A673 (cell line): ENCODE measurements at regions not wholly inside any gene's neighbourhood (a gene's known extent, or its start where the extent isn't known, plus 50 kb on each side); places are given as distances from the start of the nearest gene placed in this dataset.

Source experiments
- BruUV-seq: library from RNA; stranded (reverse); fragments of 400-500 nt; replicated peaks from 2 replicates; lab custom pipeline; 2021; lab: Mats Ljungman, UMichigan
- CTCF ChIA-PET: fragments of 300-600 bp; sonication (Branson Sonifier 250); formaldehyde crosslinking; loops from one replicate; lab custom pipeline; 2022; ENCODE audit warnings: antibody characterized with exemption; lab: Charles Lee
- POLR2A ChIA-PET: fragments of 300-600 bp; sonication (Branson Sonifier 250); formaldehyde crosslinking; loops from one replicate; lab custom pipeline; 2022; ENCODE audit warnings: antibody characterized with exemption; ENCODE audit not compliant: low non-redundant PET; lab: Charles Lee
- DNase-seq: peaks from one replicate; pipeline ENCODE4 v3.0.0-alpha.2; 2015; ENCODE audit warnings: low spot score
- H3K27ac ChIP-seq: fragments of 200-600 bp; sonication (generic); 2 replicates; pipeline ENCODE4 v1.5.1; 2016; ENCODE audit warnings: mixed run types, low read depth, mild to moderate bottlenecking, mixed read lengths, antibody characterized with exemption, low read length; ENCODE audit not compliant: poor library complexity, severe bottlenecking
- H3K27me3 ChIP-seq: fragments of 200-600 bp; sonication (generic); replicated peaks from 2 replicates; pipeline ENCODE4 v1.6.1; 2017; ENCODE audit warnings: mixed run types, low read depth, mild to moderate bottlenecking, mixed read lengths, antibody characterized with exemption, low read length; ENCODE audit not compliant: insufficient read depth, poor library complexity
- H3K36me3 ChIP-seq: fragments of 200-600 bp; sonication (generic); 2 replicates; pipeline ENCODE4 v1.6.1; 2016; ENCODE audit warnings: mixed run types, mild to moderate bottlenecking, mixed read lengths, antibody characterized with exemption, low read length; ENCODE audit not compliant: insufficient read depth, poor library complexity, severe bottlenecking
- H3K4me1 ChIP-seq: fragments of 200-600 bp; sonication (generic); 2 replicates; pipeline ENCODE4 v1.6.1; 2017; ENCODE audit warnings: mixed run types, mild to moderate bottlenecking, mixed read lengths, antibody characterized with exemption, low read length; ENCODE audit not compliant: insufficient read depth, poor library complexity, severe bottlenecking
- H3K4me3 ChIP-seq: fragments of 200-600 bp; sonication (generic); 2 replicates; pipeline ENCODE4 v1.5.1; 2016; ENCODE audit warnings: low read depth, mixed run types, mild to moderate bottlenecking, mixed read lengths, low read length; ENCODE audit not compliant: poor library complexity, severe bottlenecking
- H3K9me3 ChIP-seq: fragments of 200-600 bp; sonication (generic); 2 replicates; pipeline ENCODE4 v1.6.1; 2016; ENCODE audit warnings: mixed run types, low read depth, mild to moderate bottlenecking, mixed read lengths, antibody characterized with exemption, low read length; ENCODE audit not compliant: poor library complexity, severe bottlenecking
- CTCF ChIP-seq: fragments of 300-800, 200-600 bp; sonication (generic); conservative IDR thresholded peaks from 2 replicates; pipeline ENCODE4 v1.5.1; 2017; ENCODE audit warnings: low read depth, mild to moderate bottlenecking, antibody characterized with exemption, low read length, moderate library complexity, mixed read lengths
- EZH2 ChIP-seq: fragments of 200-600 bp; sonication (generic); IDR thresholded peaks from 2 replicates; pipeline ENCODE4 v1.6.1; 2017; ENCODE audit warnings: borderline replicate concordance, low read depth, mild to moderate bottlenecking, mixed read lengths, antibody characterized with exemption, low read length; ENCODE audit not compliant: poor library complexity, severe bottlenecking
- intact Hi-C: fragments of 100-400 bp; cut with micrococcal nuclease; formaldehyde crosslinking; loops from one replicate; pipeline ENCODE4 v1.10.0; 2022; ENCODE audit not compliant: unreplicated experiment

GRCh38 chr5:1723957-1724821 is 75.4 kb downstream of the MRPL36 start:
- POLR2A ChIA-PET, result no interaction called here
- Histone ChIP-seq H3K9me3 (peaks cover 5% of the 10 kb centered on the region), H3K36me3 (no peaks in the 10 kb centered on the region), H3K4me3 (no peak overlapping the region), H3K27ac (no peak overlapping the region), H3K27me3 (peaks cover 5% of the 10 kb centered on the region), H3K4me1 (no peaks in the 10 kb centered on the region)
- BruUV-seq, result no TSS peak
- CTCF ChIA-PET, result no interaction called here
- no peak for TF ChIP-seq EZH2
- no peak for TF ChIP-seq CTCF
- intact Hi-C loops, result no loop called here
- DNase-seq, result no peak

GRCh38 chr5:1723476-1723875 is 76.2 kb downstream of the MRPL36 start:
- Histone ChIP-seq H3K9me3 (peaks cover 13% of the 10 kb centered on the region), H3K27ac (no peak overlapping the region), H3K27me3 (no peaks in the 10 kb centered on the region), H3K4me1 (no peaks in the 10 kb centered on the region), H3K36me3 (no peaks in the 10 kb centered on the region), H3K4me3 (no peak overlapping the region)
- CTCF ChIA-PET, result no interaction called here
- TF ChIP-seq CTCF (no peak), EZH2 (no peak)
- no TSS peak for BruUV-seq
- POLR2A ChIA-PET, result no interaction called here
- DNase-seq, result no peak
- intact Hi-C loops, result no loop called here

GRCh38 chr5:1722877-1723276 is 76.8 kb downstream of the MRPL36 start:
- Histone ChIP-seq H3K4me1 (no peaks in the 10 kb centered on the region), H3K36me3 (no peaks in the 10 kb centered on the region), H3K4me3 (no peak overlapping the region), H3K27me3 (no peaks in the 10 kb centered on the region), H3K27ac (no peak overlapping the region), H3K9me3 (peaks cover 19% of the 10 kb centered on the region)
- no peak for TF ChIP-seq EZH2
- no peak for TF ChIP-seq CTCF
- ChIA-PET POLR2A (no interaction called here), CTCF (no interaction called here)
- no TSS peak for BruUV-seq
- no peak for DNase-seq
- intact Hi-C loops, result no loop called here
